SJSA1 (cell line): ENCODE measurements at regions not wholly inside any gene's neighbourhood (a gene's known extent, or its start where the extent isn't known, plus 50 kb on each side); places are given as distances from the start of the nearest gene placed in this dataset.

Source experiments
- DNase-seq, 2 experiments: peaks; one replicate each; pipeline ENCODE4 v3.0.0-alpha.2; 2015 to 2020; ENCODE audit warnings: low spot score in 2 of 2, low read depth in 1 of 2
- H3K27ac ChIP-seq: fragments of 250-450 bp; sonication (Bioruptor Pico); 2 replicates; pipeline ENCODE4 v1.5.1; 2020; ENCODE audit warnings: mild to moderate bottlenecking, moderate library complexity
- H3K27me3 ChIP-seq: fragments of 250-450 bp; sonication (Bioruptor Pico); replicated peaks from 2 replicates; pipeline ENCODE4 v1.5.1; 2020; ENCODE audit warnings: mild to moderate bottlenecking, moderate library complexity
- H3K36me3 ChIP-seq: fragments of 250-450 bp; sonication (Bioruptor Pico); 2 replicates; pipeline ENCODE4 v1.5.1; 2020; ENCODE audit warnings: mild to moderate bottlenecking
- H3K4me1 ChIP-seq: fragments of 250-450 bp; sonication (Bioruptor Pico); replicated peaks from 2 replicates; pipeline ENCODE4 v1.6.1; 2021; ENCODE audit warnings: mild to moderate bottlenecking
- H3K4me3 ChIP-seq: fragments of 250-450 bp; sonication (Bioruptor Pico); 2 replicates; pipeline ENCODE4 v1.5.1; 2020; ENCODE audit warnings: mild to moderate bottlenecking
- H3K9me3 ChIP-seq: fragments of 250-450 bp; sonication (Bioruptor Pico); replicated peaks from 2 replicates; pipeline ENCODE4 v1.5.1; 2020; ENCODE audit warnings: mild to moderate bottlenecking

GRCh38 chr14:98229656-98230366, 1042.2 kb downstream of the BCL11B start:
- H3K9me3 ChIP-seq: no peaks in the 10 kb centered on the region
- no peaks in the 10 kb centered on the region for H3K4me1 ChIP-seq
- no peaks in the 10 kb centered on the region for H3K36me3 ChIP-seq
- no peak for DNase-seq
- no peaks in the 10 kb centered on the region for H3K27me3 ChIP-seq
- no peak overlapping the region for H3K27ac ChIP-seq
- H3K4me3 ChIP-seq: no peak overlapping the region

- DNase-seq: no peak
- H3K9me3 ChIP-seq: no peaks in the 10 kb centered on the region
- no peaks in the 10 kb centered on the region for H3K27me3 ChIP-seq
- no peaks in the 10 kb centered on the region for H3K36me3 ChIP-seq
- H3K4me1 ChIP-seq: no peaks in the 10 kb centered on the region
- H3K27ac ChIP-seq: no peak overlapping the region
- no peak overlapping the region for H3K4me3 ChIP-seq
Measured at GRCh38 chr14:98230411-98230810, 1041.6 kb downstream of the BCL11B start.

- no peaks in the 10 kb centered on the region for H3K9me3 ChIP-seq
- no peaks in the 10 kb centered on the region for H3K36me3 ChIP-seq
- no peak for DNase-seq
- no peaks in the 10 kb centered on the region for H3K4me1 ChIP-seq
- H3K27ac ChIP-seq: no peak overlapping the region
- no peak overlapping the region for H3K4me3 ChIP-seq
- no peaks in the 10 kb centered on the region for H3K27me3 ChIP-seq
Measured at GRCh38 chr14:98231210-98231609, 1040.8 kb downstream of the BCL11B start.

- no peaks in the 10 kb centered on the region for H3K36me3 ChIP-seq
- H3K27ac ChIP-seq: no peak overlapping the region
- DNase-seq: no peak
- no peaks in the 10 kb centered on the region for H3K27me3 ChIP-seq
- no peaks in the 10 kb centered on the region for H3K4me1 ChIP-seq
- no peak overlapping the region for H3K4me3 ChIP-seq
- no peaks in the 10 kb centered on the region for H3K9me3 ChIP-seq
Measured at GRCh38 chr14:98233656-98234055, 1038.3 kb downstream of the BCL11B start.

GRCh38 chr14:98234208-98234607, 1037.8 kb downstream of the BCL11B start:
- H3K27ac ChIP-seq: no peak overlapping the region
- no peaks in the 10 kb centered on the region for H3K36me3 ChIP-seq
- no peaks in the 10 kb centered on the region for H3K27me3 ChIP-seq
- no peaks in the 10 kb centered on the region for H3K9me3 ChIP-seq
- no peak for DNase-seq
- no peaks in the 10 kb centered on the region for H3K4me1 ChIP-seq
- no peak overlapping the region for H3K4me3 ChIP-seq

GRCh38 chr14:98236314-98236713, 1035.7 kb downstream of the BCL11B start:
- H3K27me3 ChIP-seq: no peaks in the 10 kb centered on the region
- no peak for DNase-seq
- no peaks in the 10 kb centered on the region for H3K4me1 ChIP-seq
- no peak overlapping the region for H3K4me3 ChIP-seq
- no peaks in the 10 kb centered on the region for H3K9me3 ChIP-seq
- no peak overlapping the region for H3K27ac ChIP-seq
- H3K36me3 ChIP-seq: no peaks in the 10 kb centered on the region

GRCh38 chr14:98237939-98238338, 1034.1 kb downstream of the BCL11B start:
- Histone ChIP-seq H3K36me3 (no peaks in the 10 kb centered on the region), H3K4me1 (no peaks in the 10 kb centered on the region), H3K4me3 (no peak overlapping the region), H3K27ac (no peak overlapping the region), H3K27me3 (no peaks in the 10 kb centered on the region), H3K9me3 (no peaks in the 10 kb centered on the region)
- DNase-seq: no peak

- H3K9me3 ChIP-seq: no peaks in the 10 kb centered on the region
Measured at GRCh38 chr14:98240376-98240775, 1031.6 kb downstream of the BCL11B start.

GRCh38 chr14:98242903-98243302, 1029.1 kb downstream of the BCL11B start:
- Histone ChIP-seq H3K9me3 (no peaks in the 10 kb centered on the region), H3K27me3 (no peaks in the 10 kb centered on the region), H3K4me1 (no peaks in the 10 kb centered on the region), H3K4me3 (no peak overlapping the region), H3K27ac (no peak overlapping the region), H3K36me3 (no peaks in the 10 kb centered on the region)
- no peak for DNase-seq

More at GRCh38 chr14:98240376-98240775, 1031.6 kb downstream of the BCL11B start:
- Histone ChIP-seq H3K4me3 (no peak overlapping the region), H3K27ac (no peak overlapping the region), H3K4me1 (no peaks in the 10 kb centered on the region), H3K27me3 (no peaks in the 10 kb centered on the region), H3K36me3 (no peaks in the 10 kb centered on the region)
- no peak for DNase-seq

GRCh38 chr14:98243332-98243731, 1028.7 kb downstream of the BCL11B start:
- H3K4me3 ChIP-seq: no peak overlapping the region
- H3K27ac ChIP-seq: no peak overlapping the region
- H3K36me3 ChIP-seq: no peaks in the 10 kb centered on the region
- no peaks in the 10 kb centered on the region for H3K9me3 ChIP-seq
- H3K4me1 ChIP-seq: no peaks in the 10 kb centered on the region
- DNase-seq: no peak
- H3K27me3 ChIP-seq: no peaks in the 10 kb centered on the region

GRCh38 chr14:98244162-98244948, 1027.6 kb downstream of the BCL11B start:
- H3K36me3 ChIP-seq: no peaks in the 10 kb centered on the region

GRCh38 chr14:98244966-98245569, 1026.9 kb downstream of the BCL11B start:
- DNase-seq: no peak
- H3K27me3 ChIP-seq: no peaks in the 10 kb centered on the region

More at GRCh38 chr14:98244162-98244948, 1027.6 kb downstream of the BCL11B start:
- DNase-seq: no peak
- H3K27me3 ChIP-seq: no peaks in the 10 kb centered on the region
- H3K4me3 ChIP-seq: no peak overlapping the region
- no peaks in the 10 kb centered on the region for H3K4me1 ChIP-seq
- H3K27ac ChIP-seq: no peak overlapping the region
- H3K9me3 ChIP-seq: no peaks in the 10 kb centered on the region

GRCh38 chr14:98249057-98249456, 1022.9 kb downstream of the BCL11B start:
- Histone ChIP-seq H3K4me1 (no peaks in the 10 kb centered on the region), H3K4me3 (no peak overlapping the region), H3K9me3 (no peaks in the 10 kb centered on the region), H3K27ac (no peak overlapping the region), H3K36me3 (no peaks in the 10 kb centered on the region), H3K27me3 (no peaks in the 10 kb centered on the region)
- no peak for DNase-seq

More at GRCh38 chr14:98244966-98245569, 1026.9 kb downstream of the BCL11B start:
- Histone ChIP-seq H3K4me1 (no peaks in the 10 kb centered on the region), H3K27ac (no peak overlapping the region), H3K36me3 (no peaks in the 10 kb centered on the region), H3K4me3 (no peak overlapping the region), H3K9me3 (no peaks in the 10 kb centered on the region)

- Histone ChIP-seq H3K27me3 (no peaks in the 10 kb centered on the region), H3K27ac (no peak overlapping the region), H3K9me3 (no peaks in the 10 kb centered on the region), H3K36me3 (no peaks in the 10 kb centered on the region), H3K4me3 (no peak overlapping the region), H3K4me1 (no peaks in the 10 kb centered on the region)
- no peak for DNase-seq
Measured at GRCh38 chr14:98249476-98249875, 1022.5 kb downstream of the BCL11B start.
